IPS-NIHi11 (cell line): ENCODE measurements at regions not wholly inside any gene's neighbourhood (a gene's known extent, or its start where the extent isn't known, plus 50 kb on each side); places are given as distances from the start of the nearest gene placed in this dataset.
"Not testable (repeated sequence)": the region's sequence is repeated elsewhere in the genome, so short reads cannot be mapped to it uniquely, and the experiment has no call there.

Experiments
- DNase-seq: peaks from one replicate; pipeline ENCODE4 v3.0.0; 2012; ENCODE audit warnings: mixed read lengths, low spot score

DNA sequence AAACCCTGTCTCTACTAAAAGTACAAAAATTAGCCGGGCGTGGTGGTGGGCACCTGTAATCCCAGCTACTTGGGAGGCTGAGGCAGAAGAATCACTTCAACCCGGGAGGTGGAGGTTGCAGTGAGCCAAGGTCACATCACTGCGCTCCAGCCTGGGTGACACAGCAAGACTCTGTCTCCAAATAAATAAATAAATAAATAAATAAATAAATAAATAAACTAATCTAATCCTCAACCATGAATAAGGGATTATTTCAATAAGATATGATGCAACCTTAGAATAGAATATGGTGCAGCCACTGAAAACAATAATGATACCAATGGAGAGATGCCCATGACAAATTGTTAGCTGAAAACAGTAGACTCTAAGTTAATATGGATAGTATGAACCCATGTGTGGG lies 270.0 kb downstream of the MEX3B start:
- DNase-seq: not testable (repeated sequence)

DNA sequence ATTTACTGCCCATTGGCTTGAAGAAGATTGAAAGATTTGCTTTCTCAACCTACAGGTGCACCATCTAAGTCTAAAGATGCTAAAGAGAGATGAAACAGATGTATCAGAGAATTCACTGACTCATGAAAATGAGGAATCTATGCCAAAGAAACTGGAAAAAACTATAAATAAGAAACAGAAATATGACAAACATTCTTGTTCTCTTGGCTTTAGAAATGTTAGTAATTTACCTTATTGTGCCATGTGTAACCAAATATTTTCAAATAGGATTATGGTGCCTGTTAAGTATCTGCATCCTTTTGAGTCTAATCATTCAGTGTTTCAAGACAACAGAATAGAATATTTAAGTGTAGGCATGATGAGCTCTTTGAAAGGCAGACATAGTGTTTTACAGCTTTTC lies 271.5 kb downstream of the MEX3B start:
- no peak for DNase-seq

GRCh38 chr15:81768773-81769172 lies 277.0 kb downstream of the MEX3B start:
- DNase-seq: no peak

- DNase-seq: no peak
Observed at GRCh38 chr15:81766829-81767475, 278.9 kb downstream of the MEX3B start.

DNA sequence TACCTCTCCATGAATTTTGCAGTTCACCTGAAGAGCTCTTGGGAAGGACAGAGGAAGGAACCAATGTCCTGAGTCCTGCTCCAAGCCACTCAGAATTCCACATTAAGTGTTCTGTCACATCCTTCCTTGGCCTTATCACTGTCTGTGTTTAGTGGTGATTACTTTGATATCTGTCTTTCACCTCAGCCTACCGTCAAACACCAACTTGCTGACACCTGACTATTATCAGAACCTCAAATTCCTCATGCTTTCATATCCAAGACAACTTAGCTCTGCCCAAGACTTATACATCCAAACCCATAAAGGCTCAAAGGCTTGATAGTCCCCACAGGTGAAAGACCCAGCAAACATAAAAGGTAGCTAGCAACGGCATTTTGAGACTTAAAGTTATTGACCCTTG lies 280.0 kb downstream of the MEX3B start:
- no peak for DNase-seq

- no peak for DNase-seq
Observed at GRCh38 chr15:81763304-81763703, 282.5 kb downstream of the MEX3B start.

GRCh38 chr15:81760686-81761085 lies 285.1 kb downstream of the MEX3B start:
- DNase-seq: no peak

DNA sequence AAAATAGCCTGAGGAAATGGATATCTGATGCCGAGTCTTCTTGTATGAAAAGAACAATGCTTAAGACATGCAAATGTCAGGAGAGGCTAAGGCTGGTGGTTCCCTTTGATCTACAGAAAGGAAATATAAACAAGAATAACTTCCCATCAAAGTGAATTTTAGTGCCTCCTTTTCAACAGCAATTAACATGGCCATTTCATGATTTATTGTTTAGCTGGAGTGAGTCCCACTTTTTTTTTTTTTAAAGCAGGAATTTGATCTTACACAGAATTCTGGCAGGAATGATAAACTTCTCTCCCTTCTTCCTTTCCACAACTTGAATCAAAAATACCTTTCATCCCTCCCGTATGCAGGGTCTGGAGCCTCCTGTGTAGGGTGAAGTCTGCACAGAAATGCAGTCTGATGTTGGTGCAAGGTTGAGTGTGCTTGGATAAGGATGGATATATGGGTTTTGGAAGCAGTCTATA lies 287.0 kb downstream of the MEX3B start:
- DNase-seq: no peak

GRCh38 chr15:81755626-81756025 lies 290.2 kb downstream of the MEX3B start:
- no peak for DNase-seq

GRCh38 chr15:81754078-81754477 lies 291.7 kb downstream of the MEX3B start:
- no peak for DNase-seq

DNA sequence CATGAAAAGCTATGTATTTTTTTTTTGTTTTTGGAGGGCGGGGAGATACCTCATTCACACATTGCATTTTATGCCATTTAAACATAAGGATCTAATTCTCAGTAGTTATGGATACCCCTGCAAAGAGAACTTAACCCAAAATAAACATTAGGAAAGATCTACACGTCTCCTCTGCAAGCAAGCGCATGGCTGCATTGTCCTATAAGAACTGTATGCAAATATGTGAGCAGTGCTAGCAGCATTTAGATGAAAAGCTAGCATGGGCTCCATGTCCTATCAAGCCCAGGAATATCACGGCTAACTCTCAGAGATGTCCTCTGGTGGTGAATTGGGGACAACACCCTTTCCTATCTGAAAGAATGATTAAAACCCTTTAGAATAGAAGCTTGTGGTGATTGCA lies 292.8 kb downstream of the MEX3B start:
- DNase-seq: no peak

- DNase-seq: no peak
Observed at GRCh38 chr15:81752546-81752942, 293.3 kb downstream of the MEX3B start.

- no peak for DNase-seq
Observed at GRCh38 chr15:81751816-81752545, 293.8 kb downstream of the MEX3B start.

- no peak for DNase-seq
Observed at GRCh38 chr15:81751256-81751655, 294.6 kb downstream of the MEX3B start.

GRCh38 chr15:81749716-81750375 lies 296.0 kb downstream of the MEX3B start:
- no peak for DNase-seq

DNA sequence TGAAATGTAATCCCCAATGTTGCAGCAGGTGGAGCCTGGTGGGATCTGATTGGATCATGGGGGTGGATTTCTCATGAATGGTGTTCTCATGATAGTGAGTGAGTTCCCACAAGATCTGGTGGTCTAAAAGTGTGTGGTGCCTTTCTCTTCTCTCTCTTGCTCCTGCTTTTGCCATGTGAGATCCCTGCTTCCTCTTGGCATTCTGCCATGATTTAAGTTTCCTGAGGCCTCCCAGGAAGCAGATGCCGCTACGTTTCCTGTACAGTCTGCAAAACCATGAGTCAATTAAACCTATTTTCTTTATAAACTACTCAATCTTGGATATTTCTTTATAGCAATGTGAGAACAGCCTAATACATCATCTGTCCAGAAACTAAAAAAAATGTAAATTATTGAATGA lies 298.3 kb downstream of the MEX3B start:
- no peak for DNase-seq

DNA sequence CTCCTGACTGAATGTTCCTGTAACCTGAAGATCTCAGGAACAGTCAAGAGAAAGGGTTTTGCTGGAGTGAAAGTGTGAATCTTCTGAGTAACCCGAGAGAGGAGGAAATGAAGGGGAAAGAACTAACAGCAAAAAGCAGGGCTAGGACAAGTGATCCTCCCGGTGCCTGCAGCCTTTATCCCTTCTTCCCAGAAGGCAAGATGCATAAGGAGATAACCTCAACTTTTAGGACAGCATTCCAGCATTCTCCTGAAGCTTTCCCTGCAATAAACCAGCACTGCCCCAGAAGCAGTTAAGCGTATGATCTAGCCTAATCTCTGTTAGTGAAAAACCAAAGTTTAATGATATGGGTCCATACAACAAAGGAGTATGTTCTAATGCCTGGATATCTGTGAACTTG lies 298.8 kb downstream of the MEX3B start:
- no peak for DNase-seq

GRCh38 chr15:81744364-81744763 lies 301.5 kb downstream of the MEX3B start:
- DNase-seq: no peak

- no peak for DNase-seq
Observed at GRCh38 chr15:81740416-81740815, 305.4 kb downstream of the MEX3B start.

DNA sequence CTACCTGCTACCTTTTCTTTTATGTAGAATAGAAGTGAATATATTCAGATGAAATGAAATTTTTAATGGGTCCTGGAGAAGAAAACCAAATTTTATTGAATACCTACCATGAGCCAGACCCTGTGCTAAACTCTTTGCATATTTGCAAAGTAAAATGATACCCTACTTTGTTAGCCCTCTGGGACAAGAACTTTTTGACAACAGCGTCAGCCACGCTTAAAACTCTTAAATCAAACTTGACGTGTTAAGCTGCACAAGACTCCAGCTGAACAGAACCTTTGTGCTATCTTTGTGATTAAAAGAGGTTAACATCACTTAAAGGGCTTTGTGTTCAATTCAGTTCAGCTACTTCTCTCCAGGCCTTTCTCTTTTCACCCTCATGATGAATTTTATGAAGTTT lies 316.5 kb downstream of the MEX3B start:
- no peak for DNase-seq

DNA sequence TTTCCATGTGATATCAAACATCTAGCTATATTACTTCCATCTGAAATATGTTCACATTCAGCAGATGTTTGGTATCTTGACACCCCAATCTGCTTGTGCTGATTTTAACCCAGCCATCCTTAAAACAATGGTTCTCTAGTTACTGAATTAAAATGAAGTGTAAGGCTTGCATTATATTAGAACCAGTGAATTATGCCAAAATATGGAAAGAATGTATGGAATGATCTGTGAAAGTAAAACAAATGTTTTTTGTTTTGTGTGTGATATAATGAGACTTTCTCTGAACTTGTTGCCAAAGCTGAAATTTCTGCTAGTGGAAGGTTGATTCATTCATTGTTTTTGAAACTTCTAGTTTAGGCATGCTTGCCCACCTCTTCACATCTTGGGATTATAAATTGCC lies 317.1 kb downstream of the MEX3B start:
- no peak for DNase-seq

GRCh38 chr15:81725590-81725989 lies 320.2 kb downstream of the MEX3B start:
- DNase-seq: no peak

- no peak for DNase-seq
Observed at GRCh38 chr15:81724536-81724935, 321.3 kb downstream of the MEX3B start.
